Keratinocyte (primary cell): ENCODE measurements at regions not wholly inside any gene's neighbourhood (a gene's known extent, or its start where the extent isn't known, plus 50 kb on each side); places are given as distances from the start of the nearest gene placed in this dataset.

Experiments
- CTCF ChIP-seq, 3 experiments: IDR thresholded peaks in 1 of 3; conservative IDR thresholded peaks in 1 of 3; optimal IDR thresholded peaks in 1 of 3; 2 replicates in 2 of 3; 3 replicates in 1 of 3; pipeline versions ENCODE3 to v1.5.1; 2011; ENCODE audit warnings: low read length in 3 of 3, mild to moderate bottlenecking in 3 of 3, moderate library complexity in 2 of 3, control low read depth in 1 of 3, inconsistent platforms in 1 of 3; ENCODE audit not compliant: insufficient read depth in 2 of 3; ENCODE audit errors: extremely low read depth in 1 of 3
- EZH2 ChIP-seq: IDR thresholded peaks from one replicate; pipeline ENCODE4 v1.6.1; 2012; ENCODE audit warnings: inconsistent platforms, mild to moderate bottlenecking, low read length, moderate library complexity

- TF ChIP-seq EZH2 (no peak), CTCF (optimal IDR thresholded peaks at IDR 0.05 in 1 of 3, IDR thresholded peaks at IDR 0.05 in 1 of 3, conservative IDR thresholded peaks at IDR 0.05 in 1 of 3; ENCODE audit: extremely low read depth in 1 of 3, insufficient read depth in 2 of 3, low read length in 3 of 3) (no peak)
These were observed 143.9 kb downstream of the SLITRK1 start for GRCh38 chr13:83738407-83738806.
